HG03354 (cell line): ENCODE measurements at regions not wholly inside any gene's neighbourhood (a gene's known extent, or its start where the extent isn't known, plus 50 kb on each side); places are given as distances from the start of the nearest gene placed in this dataset.

Source experiments
- ATAC-seq: cut with Tn5 transposase; IDR thresholded peaks from one replicate; pipeline ENCODE4 v1.9.1; 2021; ENCODE audit warnings: mild to moderate bottlenecking; ENCODE audit not compliant: unreplicated experiment, poor library complexity, severe bottlenecking

DNA sequence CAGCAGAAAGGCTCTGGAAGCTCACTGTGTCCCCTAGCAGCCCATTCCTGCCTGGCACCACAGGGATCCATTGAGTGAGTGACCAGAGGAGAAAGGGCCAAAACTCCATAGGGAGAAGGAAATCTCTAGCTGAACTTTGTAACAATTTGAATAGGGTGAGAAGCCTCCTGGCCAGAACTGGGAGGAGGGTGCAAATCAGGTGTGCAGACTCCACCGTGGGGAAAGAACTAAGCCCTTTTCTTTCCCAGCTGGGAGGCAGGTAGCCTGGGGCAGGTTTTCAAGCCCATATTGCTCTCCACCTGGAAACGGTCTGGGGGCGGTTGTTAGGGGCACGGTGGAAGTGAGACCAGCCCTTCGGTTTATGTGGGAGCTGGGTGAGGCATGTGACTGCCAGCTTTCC, 227.2 kb downstream of the SNCA start:
- no peak for ATAC-seq

DNA sequence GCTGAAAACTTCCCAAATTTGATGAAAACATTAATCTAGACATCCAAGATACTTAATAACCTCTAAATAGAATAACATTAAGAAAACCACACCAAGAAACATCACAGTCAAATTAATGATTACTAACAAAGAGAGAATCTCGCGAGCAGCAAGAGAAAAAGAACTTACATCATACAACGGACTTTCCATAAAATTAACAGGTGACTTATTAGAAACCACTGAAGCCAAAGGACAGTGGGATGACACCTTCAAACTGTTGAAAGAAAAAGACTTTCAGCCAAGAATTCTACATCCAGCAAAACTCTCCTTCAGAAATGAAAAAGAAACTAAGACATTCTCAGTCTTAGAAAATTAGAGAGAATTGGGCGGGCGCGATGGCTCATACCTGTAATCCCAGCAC, 232.0 kb downstream of the SNCA start:
- ATAC-seq, result no peak

DNA sequence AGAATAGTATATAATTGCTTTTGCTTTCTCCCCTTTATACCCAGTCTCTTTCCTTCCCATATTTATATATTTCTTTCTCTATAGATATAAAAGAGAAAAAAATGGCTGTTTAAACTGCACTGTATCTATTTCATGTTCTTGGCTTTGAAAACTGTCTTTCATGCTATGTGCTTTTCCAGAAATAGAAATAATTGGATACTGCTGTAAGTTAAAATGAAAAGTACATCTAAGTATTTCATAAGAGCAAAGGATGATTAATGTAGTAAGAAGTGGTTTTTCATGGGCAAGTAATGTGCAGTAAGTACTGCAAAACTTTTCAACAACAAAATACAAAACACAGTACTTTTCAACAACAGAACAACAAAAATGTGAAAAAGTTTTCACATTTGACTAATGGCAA, 237.9 kb downstream of the SNCA start:
- ATAC-seq, result no peak

DNA sequence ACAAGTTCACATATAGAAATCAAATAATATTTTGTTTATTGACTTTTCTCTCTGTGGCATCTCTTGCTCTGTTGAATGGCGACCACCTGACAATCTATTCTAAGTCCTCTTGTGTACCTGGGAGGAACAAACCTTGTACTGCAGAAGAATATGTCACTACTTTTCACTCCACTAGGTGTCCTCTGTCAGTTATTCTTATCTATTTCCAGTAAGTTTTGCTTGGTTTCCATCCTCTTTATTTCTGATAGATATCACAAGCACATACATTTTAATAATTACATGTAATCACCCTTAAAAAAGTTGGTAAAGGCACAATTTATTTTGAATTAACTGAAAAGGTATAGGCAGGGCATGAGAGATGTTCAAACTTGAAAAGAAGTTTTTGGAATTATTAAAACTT, 238.4 kb downstream of the SNCA start:
- ATAC-seq, result peak; percentile 55

DNA sequence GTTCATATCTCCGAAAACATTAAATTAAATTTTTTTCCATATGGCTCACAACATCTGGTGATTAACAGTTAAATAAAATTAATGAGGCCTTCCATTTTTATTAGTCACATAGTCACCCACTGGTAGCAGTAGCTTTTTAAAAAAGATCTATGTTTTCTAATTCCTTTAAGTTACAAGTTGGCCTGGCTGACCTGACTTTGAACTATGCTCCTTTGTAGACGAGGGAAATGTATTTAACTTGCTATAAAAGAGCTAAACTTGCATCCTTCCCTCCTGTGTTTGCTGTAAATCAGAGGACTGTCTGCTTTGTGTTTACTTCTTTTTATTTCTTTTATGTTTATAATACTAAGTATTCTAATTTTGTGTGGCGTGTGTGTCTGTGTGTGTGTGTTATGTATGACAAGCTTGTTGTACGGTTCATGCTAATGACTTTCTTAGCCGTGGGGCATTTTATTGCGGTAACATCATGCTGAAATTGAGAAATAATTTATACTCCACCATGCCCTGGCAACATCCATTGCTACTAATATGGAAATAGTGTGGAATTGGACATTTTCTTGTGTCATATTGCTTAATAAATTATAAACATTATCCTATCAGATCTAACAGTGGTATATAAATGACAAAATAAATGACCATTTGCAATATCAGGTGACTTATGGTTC, 241.7 kb downstream of the SNCA start:
- no peak for ATAC-seq

DNA sequence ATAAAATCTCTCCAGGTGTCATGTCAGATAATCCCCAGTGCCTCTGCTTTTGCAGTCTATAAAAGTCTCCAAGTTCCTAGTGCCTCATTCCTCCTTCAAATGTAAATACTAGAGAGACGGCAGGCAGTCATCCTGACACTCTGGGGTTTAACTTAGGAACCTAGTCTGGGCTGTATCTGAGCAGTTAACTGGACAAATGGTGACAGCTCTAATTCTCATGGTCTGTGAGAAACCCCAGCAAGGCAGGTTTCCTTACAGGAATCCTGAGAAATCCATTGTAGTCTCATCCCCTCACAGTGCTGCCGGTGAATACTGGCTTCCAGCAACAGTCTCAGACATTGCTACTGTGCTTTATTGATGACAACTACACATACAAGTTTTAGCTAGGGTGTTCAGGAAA, 246.8 kb downstream of the SNCA start:
- ATAC-seq, result no peak

DNA sequence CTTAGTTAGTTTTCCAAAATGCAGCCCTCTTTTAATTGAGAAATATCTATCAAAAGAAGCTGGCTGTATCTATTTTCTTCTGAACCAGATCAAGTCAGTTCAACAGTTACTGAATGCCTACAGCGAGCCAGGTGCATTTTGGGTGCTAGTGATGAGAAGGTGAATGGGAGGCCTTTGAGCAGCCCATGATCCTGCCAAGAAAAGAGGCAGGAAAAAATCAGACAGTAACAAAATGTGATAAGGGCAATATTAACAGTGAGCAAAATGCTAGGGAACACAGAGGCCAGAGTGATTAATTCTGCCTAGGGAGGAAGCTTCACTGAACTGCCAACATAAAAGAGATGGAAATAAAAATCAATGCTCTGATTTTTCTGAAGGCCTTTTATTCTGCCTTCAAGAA, 248.5 kb downstream of the SNCA start:
- ATAC-seq, result no peak

DNA sequence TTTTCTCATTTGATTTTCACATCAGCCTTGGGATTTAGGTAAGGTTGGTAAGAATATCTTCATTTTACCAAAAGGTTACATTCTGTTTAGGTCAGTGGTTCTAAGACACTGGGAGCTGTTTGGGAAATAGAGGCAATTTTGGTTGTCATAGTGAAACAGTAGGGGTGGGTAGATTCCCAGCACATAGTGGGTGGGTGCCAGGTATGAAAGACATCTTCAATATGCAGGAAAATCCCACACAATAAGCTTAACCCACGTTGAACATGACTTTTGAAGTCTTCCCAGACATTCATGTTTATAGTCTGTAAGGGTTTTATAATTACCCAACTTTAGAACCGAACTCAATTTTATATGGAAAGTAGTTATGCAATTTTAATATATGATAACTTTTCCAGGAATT, 249.6 kb downstream of the SNCA start:
- ATAC-seq, result no peak

DNA sequence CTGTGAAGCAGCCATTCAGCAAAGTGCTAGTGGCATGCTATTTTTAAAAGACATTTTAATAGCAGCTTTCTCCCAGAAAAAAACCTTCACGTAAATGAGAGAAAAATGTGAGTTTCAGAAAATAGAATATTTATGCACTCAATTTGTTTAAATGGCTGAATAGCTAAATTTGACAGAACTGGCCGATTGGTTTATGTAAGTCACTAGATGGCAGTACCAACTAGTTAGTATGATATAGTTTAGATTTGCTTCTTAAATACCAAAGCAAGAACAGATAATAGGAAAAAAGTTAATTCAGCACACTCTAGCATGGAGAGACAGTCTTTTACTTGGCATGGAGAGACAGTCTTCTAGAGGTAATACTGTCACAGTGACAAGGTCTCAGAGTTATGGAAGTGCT, 250.1 kb downstream of the SNCA start:
- ATAC-seq, result no peak

DNA sequence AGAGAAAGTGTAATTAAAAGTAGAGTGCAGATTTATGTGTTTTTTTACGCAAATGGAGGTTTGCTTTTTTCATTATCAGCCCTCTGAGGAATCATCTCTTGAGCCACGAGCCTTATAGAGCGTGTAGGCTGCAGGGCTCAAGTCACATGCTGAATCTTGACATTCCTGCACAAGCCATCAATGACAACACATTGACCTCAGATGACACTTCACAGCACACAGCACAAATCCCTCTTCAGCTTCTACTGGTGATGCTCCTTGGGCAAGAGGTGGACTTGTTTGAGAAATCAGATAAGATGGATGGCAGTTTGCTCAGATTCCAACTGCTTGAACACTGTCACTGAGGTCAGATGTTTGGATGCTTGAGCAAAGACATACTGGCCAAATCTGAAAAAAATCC, 250.6 kb downstream of the SNCA start:
- no peak for ATAC-seq

DNA sequence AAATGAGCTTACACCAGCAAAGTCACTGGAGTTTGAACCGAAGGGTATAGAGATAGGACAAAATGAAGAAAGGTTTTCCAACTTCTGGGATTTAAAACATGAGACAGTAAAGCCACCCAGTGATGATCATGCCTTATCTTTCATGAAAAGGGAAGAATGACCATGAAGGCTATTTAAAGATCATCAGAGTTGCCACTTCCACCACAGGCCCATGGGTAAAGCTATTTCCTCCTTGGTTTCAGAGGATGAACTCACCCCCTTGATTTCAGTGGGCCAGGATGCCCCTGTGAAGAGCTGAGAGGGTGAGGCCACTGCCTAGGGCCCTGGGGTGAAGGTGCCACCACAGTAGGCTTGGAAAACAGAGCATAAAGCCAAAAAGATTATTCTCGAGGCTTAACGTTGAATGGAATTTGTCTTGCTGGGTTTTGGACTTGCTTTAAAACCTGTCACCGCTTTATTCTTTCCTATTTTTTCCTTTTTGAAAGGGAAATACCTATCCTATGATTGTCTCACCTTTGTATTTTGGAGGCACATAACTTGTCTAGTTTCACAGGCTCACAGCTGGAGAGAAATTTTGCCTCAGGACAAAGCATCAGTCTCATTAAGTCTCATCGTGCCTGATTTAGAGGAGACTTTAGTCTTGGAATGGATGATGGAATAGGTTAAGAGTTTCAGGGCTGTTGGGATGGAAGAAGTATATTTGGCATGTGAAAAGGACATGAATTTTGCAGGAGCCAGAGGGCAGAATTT, 254.0 kb downstream of the SNCA start:
- ATAC-seq, result no peak

DNA sequence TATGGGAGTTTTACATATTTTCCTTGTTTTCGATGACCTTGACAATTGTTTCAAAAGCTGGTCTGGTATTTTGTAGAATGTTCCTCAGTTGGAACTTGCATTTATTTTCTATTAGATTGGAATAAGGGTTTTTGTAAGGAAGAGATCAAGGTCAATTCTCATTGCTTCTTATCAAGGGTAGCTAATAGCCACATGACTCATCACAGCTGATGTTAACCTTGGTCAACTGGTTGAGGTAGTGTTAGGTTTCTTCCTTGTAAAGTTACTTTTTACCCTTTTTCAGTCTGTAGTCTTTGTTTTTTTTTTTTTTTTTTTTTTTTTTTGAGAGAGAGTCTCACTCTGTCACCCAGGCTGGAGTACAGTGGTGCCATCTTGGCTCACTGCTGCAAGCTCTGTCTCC, 257.2 kb downstream of the SNCA start:
- no peak for ATAC-seq

DNA sequence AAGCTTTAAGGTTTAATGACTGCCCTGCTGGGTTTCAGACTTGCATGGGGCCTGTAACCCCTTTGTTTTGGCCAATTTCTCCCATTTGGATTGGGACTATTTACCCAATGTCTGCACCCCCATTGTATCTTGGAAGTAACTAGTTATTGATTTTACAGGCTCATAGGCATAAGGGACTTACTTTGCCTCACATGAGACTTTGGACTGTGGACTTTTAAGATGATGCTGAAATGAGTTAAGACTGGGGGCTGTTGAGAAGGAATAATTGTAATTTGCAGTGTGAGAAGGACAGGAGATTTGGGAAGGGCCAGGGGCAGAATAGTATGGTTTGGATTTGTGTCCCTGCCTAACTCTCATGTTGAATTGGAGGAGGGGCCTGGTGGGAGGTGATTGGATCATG, 260.7 kb downstream of the SNCA start:
- ATAC-seq, result no peak

DNA sequence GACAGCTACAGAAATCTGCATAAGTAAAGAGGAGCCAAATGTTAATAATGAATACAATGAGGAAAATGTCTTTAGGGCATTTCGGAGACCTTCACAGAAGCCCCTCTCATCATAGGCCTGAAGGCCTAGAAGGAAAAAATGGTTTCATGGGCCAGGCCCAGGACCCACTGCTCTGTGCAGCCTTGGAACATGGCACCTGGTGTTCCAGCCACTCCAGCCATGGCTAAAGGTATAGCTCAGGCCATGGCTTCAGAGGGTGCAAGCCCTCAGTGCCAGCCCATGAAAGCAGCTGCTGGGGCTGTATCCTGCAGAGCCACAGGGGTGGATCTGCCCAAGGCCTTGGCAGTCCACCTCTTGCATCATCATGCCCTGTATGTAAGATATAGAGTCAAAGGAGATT, 261.1 kb downstream of the SNCA start:
- ATAC-seq, result no peak

DNA sequence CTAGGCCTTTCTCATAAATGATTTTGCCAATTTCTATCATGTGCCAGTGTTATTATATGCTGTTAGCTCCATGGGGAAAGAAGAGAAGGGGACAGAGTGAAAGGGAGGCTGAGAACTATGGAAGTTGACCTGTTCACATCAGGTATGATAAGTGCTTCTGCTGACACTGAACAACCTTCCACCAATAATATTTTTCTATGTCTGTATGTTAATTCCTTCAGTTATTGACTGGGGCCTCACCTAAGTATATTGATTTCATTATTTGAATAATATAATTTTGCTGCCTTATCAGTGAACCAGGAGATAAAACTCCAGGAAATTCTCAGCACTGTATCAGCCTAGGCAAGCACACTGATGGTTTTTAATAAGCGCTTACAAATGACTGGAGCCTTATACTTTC, 262.8 kb downstream of the SNCA start:
- ATAC-seq, result no peak

DNA sequence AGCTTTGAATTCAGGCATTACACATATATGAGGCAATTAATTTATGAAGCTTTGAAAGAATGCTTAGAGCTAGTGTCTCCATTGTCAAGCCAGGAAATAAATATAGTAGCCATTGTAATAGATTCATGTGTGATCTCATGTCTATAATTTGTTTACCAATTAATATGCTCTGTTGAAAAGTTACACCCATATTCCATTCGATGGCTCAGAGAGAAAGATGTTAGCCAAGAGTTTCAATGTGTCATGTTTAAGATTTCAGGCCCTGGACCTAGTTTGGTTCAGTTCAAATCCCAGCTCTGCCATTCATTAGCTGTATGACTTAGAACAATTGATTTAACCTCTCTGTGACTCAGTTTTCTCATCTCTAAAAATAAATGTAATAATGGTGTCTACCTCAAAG, 263.3 kb downstream of the SNCA start:
- ATAC-seq, result no peak

DNA sequence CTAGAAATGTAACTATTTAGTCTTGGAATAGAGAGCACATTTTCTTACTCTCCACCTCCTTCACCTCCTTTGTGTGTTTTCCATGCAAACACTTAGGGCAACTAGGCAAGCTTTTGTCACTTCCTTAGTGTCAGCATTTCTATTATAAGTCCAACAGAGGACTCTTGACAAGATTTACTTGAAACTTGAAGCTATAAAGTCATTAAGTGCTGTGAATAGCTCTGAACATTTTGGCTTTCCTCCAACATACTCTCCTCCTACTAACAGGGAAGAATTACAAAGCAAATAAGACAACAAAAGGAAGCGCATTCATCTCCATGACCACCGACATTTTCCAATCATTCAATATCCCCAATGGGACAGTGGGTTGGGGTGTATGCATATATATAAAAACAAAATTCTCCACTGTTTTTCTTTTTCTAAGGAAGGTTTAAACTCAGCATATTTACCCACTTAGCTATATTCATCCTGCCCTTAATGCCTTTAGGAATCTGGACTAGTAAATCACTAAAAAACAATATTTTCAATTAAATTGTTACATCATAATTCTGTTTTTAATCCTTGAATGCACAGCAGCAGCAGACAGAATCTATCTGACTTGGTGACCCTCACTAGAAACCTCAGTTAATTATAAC, 264.6 kb downstream of the SNCA start:
- no peak for ATAC-seq

DNA sequence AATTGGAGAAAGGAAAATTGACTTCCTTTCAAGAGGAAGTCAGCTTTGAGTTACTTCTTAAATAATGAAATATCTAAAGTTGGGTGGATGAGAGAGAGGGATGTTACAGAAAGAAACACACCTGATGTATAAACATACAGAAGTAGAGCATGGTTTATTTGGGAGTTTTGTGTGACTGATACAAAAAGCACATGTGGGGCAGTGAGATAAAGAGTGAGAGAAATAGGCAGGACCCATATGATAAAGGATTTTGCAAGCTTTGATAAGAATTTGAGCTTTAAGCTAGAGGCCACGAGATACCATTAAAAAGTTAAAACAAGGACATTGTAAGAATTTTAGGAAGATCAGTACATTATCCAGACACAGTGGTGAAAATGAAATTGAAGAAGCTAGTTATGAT, 263.3 kb upstream of the GPRIN3 start:
- no peak for ATAC-seq

DNA sequence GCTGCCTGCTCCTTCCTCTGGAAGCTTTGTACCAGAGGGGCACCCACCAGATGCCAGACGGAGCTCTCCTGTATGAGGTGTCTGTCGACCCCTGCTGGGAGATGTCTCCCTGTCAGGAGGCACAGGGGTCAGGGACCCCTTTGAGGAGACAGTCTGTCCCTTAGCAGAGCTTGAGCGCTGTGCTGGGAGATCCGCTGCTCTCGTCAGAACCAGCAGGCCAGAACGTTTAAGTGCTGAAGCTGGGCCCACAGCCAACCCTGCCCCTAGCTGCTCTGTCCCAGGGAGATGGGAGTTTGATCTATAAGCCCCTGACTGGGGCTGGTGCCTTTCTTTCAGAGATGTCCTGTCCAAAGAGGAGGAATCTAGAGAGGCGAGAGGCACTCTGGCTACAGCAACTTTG, 260.3 kb upstream of the GPRIN3 start:
- no peak for ATAC-seq

DNA sequence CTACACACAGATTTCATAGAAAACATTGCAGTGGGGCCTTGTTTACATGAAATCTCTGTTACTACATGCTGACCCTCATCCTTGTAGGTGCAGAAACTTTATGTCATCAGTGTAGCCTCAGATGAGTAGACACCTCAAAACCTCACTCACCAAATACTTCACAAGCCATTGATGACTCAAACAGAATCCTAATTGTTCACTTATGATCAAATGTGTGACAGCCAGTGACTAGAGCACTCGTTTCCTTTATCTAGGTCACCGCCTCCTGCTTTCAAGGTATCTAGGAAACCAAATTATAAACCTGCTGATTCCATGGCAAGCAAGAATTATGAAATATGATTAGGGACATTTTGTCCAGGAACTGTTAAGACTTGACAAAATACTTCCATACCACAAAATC, 255.8 kb upstream of the GPRIN3 start:
- ATAC-seq, result peak; percentile 98

DNA sequence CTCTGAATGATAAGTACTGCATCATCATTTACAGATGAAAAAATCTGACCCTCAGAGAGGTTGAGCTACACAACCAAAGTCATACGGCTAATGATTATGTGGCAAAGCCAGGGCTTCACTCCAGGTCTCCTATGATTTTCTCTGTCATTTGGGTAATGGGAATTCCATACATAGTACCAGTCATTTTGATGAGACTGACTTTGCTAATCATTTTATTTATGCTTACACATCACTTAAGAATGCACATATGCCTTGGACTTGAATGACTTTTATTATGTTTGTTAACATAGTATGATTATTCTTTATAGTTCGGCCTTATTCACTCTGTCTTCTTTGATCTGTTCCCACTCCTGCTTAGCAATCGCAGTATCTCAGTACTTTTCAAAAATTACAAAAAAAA, 255.1 kb upstream of the GPRIN3 start:
- no peak for ATAC-seq
